A549 (cell line): ENCODE measurements at regions not wholly inside any gene's neighbourhood (a gene's known extent, or its start where the extent isn't known, plus 50 kb on each side); places are given as distances from the start of the nearest gene placed in this dataset.

Experiments used
- BHLHE40 ChIP-seq: IDR thresholded peaks from 2 replicates; pipeline ENCODE4 v1.6.1; 2012; ENCODE audit warnings: low read depth, low read length, inconsistent platforms
- CTCF ChIP-seq: fragments of >200 bp; sonication (Bioruptor Twin); formaldehyde crosslinking; IDR thresholded peaks from 3 replicates; pipeline ENCODE4 v1.5.1; 2016
- E2F6 ChIP-seq: IDR thresholded peaks from 2 replicates; pipeline ENCODE4 v1.6.1; 2012; ENCODE audit warnings: low read depth, borderline replicate concordance
- EP300 ChIP-seq, 2 experiments: fragments of >200 bp; sonication (Bioruptor Twin); formaldehyde crosslinking; IDR thresholded peaks; 2 replicates in 1 of 2; 3 replicates in 1 of 2; pipeline ENCODE4 v1.6.1; 2016 to 2017
- JUN ChIP-seq, 2 experiments: fragments of >200 bp; sonication (Bioruptor Twin); formaldehyde crosslinking; IDR thresholded peaks; 2 replicates in 1 of 2; 3 replicates in 1 of 2; pipeline ENCODE4 v1.6.1; 2016 to 2017
- KDM1A ChIP-seq: fragments of 200-600 bp; sonication (generic); IDR thresholded peaks from 2 replicates; pipeline ENCODE4 v1.6.1; 2016; ENCODE audit warnings: low read depth, mild to moderate bottlenecking
- MAX ChIP-seq: IDR thresholded peaks from 2 replicates; pipeline ENCODE4 v1.6.1; 2012
- POLR2A ChIP-seq: IDR thresholded peaks from 2 replicates; pipeline ENCODE4 v1.6.1; 2012; ENCODE audit warnings: mild to moderate bottlenecking, low read length
- RAD21 ChIP-seq, 2 experiments: fragments of >200 bp in 1 of 2; sonication (Bioruptor Twin) in 1 of 2; formaldehyde crosslinking in 1 of 2; IDR thresholded peaks in 1 of 2; conservative IDR thresholded peaks in 1 of 2; 2 replicates in 1 of 2; 3 replicates in 1 of 2; pipeline ENCODE4 v1.6.1; 2012 to 2018; ENCODE audit warnings: inconsistent platforms in 1 of 2
- REST ChIP-seq: fragments of 200-600 bp; sonication (generic); IDR thresholded peaks from 2 replicates; pipeline ENCODE4 v1.6.1; 2016; ENCODE audit warnings: antibody characterized with exemption, mild to moderate bottlenecking, moderate library complexity
- RFX5 ChIP-seq: fragments of 450-650 bp; IDR thresholded peaks from 2 replicates; pipeline ENCODE4 v1.7.1; 2014; ENCODE audit warnings: antibody characterized with exemption, mild to moderate bottlenecking, moderate library complexity
- RNF2 ChIP-seq: fragments of 200-600 bp; sonication (generic); IDR thresholded peaks from 2 replicates; pipeline ENCODE4 v1.6.1; 2016; ENCODE audit warnings: low read depth, mild to moderate bottlenecking, antibody characterized with exemption, moderate library complexity, borderline replicate concordance

- TF ChIP-seq BHLHE40 (no peak), CTCF (no peak), RAD21 (conservative IDR thresholded peaks at IDR 0.05 in 1 of 2, IDR thresholded peaks at IDR 0.05 in 1 of 2) (no peak), JUN (IDR thresholded peaks at IDR 0.05) (no peak), EP300 (IDR thresholded peaks at IDR 0.05) (no peak), E2F6 (no peak), RNF2 (no peak), MAX (no peak), POLR2A (no peak), REST (no peak), KDM1A (no peak), RFX5 (no peak)
These were observed 212.3 kb upstream of the DDI1 start for GRCh38 chr11:103824116-103824515.
